DND-41 (cell line): ENCODE measurements at regions not wholly inside any gene's neighbourhood (a gene's known extent, or its start where the extent isn't known, plus 50 kb on each side); places are given as distances from the start of the nearest gene placed in this dataset.

Experiments used
- ATAC-seq: fragments of 200-7000 bp; cut with Tn5 transposase; 3 replicates; pipeline ENCODE4 v1.9.1; 2021; ENCODE audit warnings: low read depth; ENCODE audit not compliant: insufficient read depth
- DNase-seq: peaks from one replicate; pipeline ENCODE4 v3.0.0-alpha.2; 2020
- H2AFZ ChIP-seq: 2 replicates; pipeline ENCODE4 v1.6.0; 2012; ENCODE audit warnings: low read depth, low read length
- H3K27ac ChIP-seq: 2 replicates; pipeline ENCODE4 v1.5.1; 2012; ENCODE audit warnings: low read length, inconsistent platforms
- H3K27me3 ChIP-seq: fragments of 200-600 bp; sonication (generic); 2 replicates; pipeline ENCODE4 v1.6.0; 2012; ENCODE audit warnings: low read length, mild to moderate bottlenecking, inconsistent platforms; ENCODE audit not compliant: insufficient read depth, poor library complexity
- H3K36me3 ChIP-seq: 2 replicates; pipeline ENCODE4 v1.5.1; 2012; ENCODE audit warnings: low read length, inconsistent platforms; ENCODE audit not compliant: insufficient read depth
- H3K4me1 ChIP-seq: 2 replicates; pipeline ENCODE4 v1.5.1; 2012; ENCODE audit warnings: mild to moderate bottlenecking, low read length; ENCODE audit not compliant: insufficient read depth
- H3K4me2 ChIP-seq: 2 replicates; pipeline ENCODE4 v1.6.0; 2012; ENCODE audit warnings: mild to moderate bottlenecking, moderate library complexity, low read length, inconsistent platforms; ENCODE audit not compliant: insufficient read depth
- H3K4me3 ChIP-seq, 2 experiments: fragments of 200-600 bp in 1 of 2; shearing (Covaris generic) in 1 of 2; 2 replicates each; pipeline ENCODE4 v1.5.1; 2012 to 2016; ENCODE audit warnings: inconsistent platforms in 2 of 2, low read length in 2 of 2, mild to moderate bottlenecking in 2 of 2, low read depth in 1 of 2, moderate library complexity in 1 of 2
- H3K79me2 ChIP-seq: 2 replicates; pipeline ENCODE4 v1.6.0; 2012; ENCODE audit warnings: low read length, inconsistent platforms; ENCODE audit not compliant: insufficient read depth
- H3K9ac ChIP-seq: 2 replicates; pipeline ENCODE4 v1.6.0; 2012; ENCODE audit warnings: low read depth, mild to moderate bottlenecking, inconsistent platforms, low read length, moderate library complexity
- H3K9me3 ChIP-seq: 2 replicates; pipeline ENCODE4 v1.5.1; 2012; ENCODE audit warnings: low read length, moderate library complexity, mild to moderate bottlenecking, inconsistent platforms; ENCODE audit not compliant: insufficient read depth, severe bottlenecking
- H4K20me1 ChIP-seq: 2 replicates; pipeline ENCODE4 v1.6.0; 2012; ENCODE audit warnings: low read length; ENCODE audit not compliant: insufficient read depth
- EZH2 ChIP-seq: IDR thresholded peaks from 3 replicates; pipeline ENCODE4 v1.6.1; 2012; ENCODE audit warnings: borderline replicate concordance, low read depth, mild to moderate bottlenecking, moderate library complexity, low read length, inconsistent platforms; ENCODE audit not compliant: severe bottlenecking
- TF ChIP-seq, protein P1 (sequence below): IDR thresholded peaks from 2 replicates; pipeline ENCODE4 v1.5.1; 2012; ENCODE audit warnings: borderline replicate concordance, low read length, moderate library complexity, mild to moderate bottlenecking; ENCODE audit not compliant: poor library complexity, severe bottlenecking; ENCODE audit errors: extremely low read depth

DNA sequence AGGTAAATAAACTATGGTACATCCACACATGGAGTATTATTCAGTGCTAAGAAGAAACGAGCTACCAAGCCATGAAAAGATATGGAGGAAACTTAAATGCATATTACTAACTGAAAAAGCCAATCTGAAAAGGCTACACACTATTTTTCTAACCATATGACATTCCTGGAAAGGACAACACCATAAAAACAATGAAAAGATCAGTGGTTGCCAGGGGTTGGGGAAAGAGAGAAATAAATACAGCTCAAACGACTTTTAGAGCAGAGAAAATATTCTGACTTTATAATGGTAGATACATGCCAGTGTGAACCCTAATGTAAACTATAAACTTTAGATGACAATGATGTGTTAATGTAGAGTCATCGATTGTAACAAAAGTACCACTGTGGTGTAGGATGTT lies 225.9 kb upstream of the BTBD3 start:
- no peak for ATAC-seq
- no peak for TF ChIP-seq EZH2
- TF ChIP-seq, protein P1, sequence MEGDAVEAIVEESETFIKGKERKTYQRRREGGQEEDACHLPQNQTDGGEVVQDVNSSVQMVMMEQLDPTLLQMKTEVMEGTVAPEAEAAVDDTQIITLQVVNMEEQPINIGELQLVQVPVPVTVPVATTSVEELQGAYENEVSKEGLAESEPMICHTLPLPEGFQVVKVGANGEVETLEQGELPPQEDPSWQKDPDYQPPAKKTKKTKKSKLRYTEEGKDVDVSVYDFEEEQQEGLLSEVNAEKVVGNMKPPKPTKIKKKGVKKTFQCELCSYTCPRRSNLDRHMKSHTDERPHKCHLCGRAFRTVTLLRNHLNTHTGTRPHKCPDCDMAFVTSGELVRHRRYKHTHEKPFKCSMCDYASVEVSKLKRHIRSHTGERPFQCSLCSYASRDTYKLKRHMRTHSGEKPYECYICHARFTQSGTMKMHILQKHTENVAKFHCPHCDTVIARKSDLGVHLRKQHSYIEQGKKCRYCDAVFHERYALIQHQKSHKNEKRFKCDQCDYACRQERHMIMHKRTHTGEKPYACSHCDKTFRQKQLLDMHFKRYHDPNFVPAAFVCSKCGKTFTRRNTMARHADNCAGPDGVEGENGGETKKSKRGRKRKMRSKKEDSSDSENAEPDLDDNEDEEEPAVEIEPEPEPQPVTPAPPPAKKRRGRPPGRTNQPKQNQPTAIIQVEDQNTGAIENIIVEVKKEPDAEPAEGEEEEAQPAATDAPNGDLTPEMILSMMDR = no peak

DNA sequence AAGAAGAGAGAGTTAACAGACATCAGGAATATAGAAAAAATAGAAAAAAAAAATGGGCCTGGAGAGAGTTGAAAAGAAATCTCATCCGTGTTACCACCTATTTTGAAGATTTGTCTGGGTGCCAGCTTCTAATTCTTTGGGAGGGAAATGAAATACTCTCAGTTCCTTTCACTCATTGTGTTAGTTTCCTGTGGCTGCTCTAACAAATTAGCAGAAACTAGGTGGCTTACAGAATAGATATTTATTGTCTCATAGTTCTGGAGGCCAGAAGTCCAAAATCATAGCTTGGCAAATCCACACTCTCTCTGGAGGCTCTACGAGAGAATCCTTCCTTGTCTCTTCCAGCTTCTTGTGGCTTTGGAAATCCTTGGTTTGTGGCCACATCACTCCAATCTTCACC lies 225.1 kb upstream of the BTBD3 start:
- H3K27me3 ChIP-seq = no peaks in the 10 kb centered on the region
- H3K27ac ChIP-seq = no peak overlapping the region
- H3K9ac ChIP-seq = no peak overlapping the region
- no peak overlapping the region for H3K4me3 ChIP-seq
- H3K79me2 ChIP-seq = no peaks in the 10 kb centered on the region
- H3K9me3 ChIP-seq = no peaks in the 10 kb centered on the region
- TF ChIP-seq, protein P1 = no peak
- no peak for TF ChIP-seq EZH2
- no peak overlapping the region for H3K4me2 ChIP-seq
- H2AFZ ChIP-seq = no peak overlapping the region
- no peaks in the 10 kb centered on the region for H4K20me1 ChIP-seq
- DNase-seq = no peak
- no peaks in the 10 kb centered on the region for H3K36me3 ChIP-seq
- H3K4me1 ChIP-seq = no peaks in the 10 kb centered on the region
- no peak for ATAC-seq

More for the DNA sequence above, 225.9 kb upstream of the BTBD3 start:
- Histone ChIP-seq H3K79me2 (no peaks in the 10 kb centered on the region), H3K27ac (no peak overlapping the region), H3K9ac (no peak overlapping the region), H3K36me3 (no peaks in the 10 kb centered on the region), H3K4me3 (no peak overlapping the region), H3K9me3 (no peaks in the 10 kb centered on the region), H4K20me1 (no peaks in the 10 kb centered on the region), H2AFZ (no peak overlapping the region), H3K27me3 (no peaks in the 10 kb centered on the region), H3K4me2 (no peak overlapping the region), H3K4me1 (no peaks in the 10 kb centered on the region)
- no peak for DNase-seq

DNA sequence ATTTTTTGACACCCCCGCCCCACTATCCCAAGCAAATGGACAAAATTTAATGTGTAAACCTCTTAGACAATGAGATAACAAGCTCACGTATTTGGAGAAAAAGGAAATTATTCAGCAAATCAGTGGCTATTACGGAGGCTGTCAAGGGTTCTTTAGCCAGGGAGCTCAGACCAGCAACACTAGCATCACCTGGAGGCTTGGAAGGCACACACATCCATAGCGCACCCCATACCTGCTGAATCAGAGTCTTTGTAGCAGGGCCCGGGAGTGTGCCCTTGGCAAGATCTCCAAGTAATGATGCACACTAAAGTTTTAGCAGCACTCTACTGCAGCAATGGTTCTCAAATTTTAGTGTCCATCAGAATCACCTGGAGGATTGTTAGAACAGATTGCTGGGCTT lies 223.2 kb upstream of the BTBD3 start:
- TF ChIP-seq EZH2 = no peak
- TF ChIP-seq, protein P1 = no peak
- H4K20me1 ChIP-seq = no peaks in the 10 kb centered on the region
- no peaks in the 10 kb centered on the region for H3K79me2 ChIP-seq
- no peak overlapping the region for H3K4me3 ChIP-seq
- DNase-seq (no peak), ATAC-seq (no peak)
- no peaks in the 10 kb centered on the region for H3K4me1 ChIP-seq
- no peak overlapping the region for H2AFZ ChIP-seq
- H3K36me3 ChIP-seq = no peaks in the 10 kb centered on the region
- H3K9me3 ChIP-seq = no peaks in the 10 kb centered on the region
- no peak overlapping the region for H3K9ac ChIP-seq
- no peaks in the 10 kb centered on the region for H3K27me3 ChIP-seq
- H3K4me2 ChIP-seq = no peak overlapping the region
- H3K27ac ChIP-seq = no peak overlapping the region

GRCh38 chr20:11697055-11697454 lies 220.6 kb upstream of the BTBD3 start:
- H3K4me2 ChIP-seq = no peak overlapping the region
- no peak for ATAC-seq
- DNase-seq = no peak
- H4K20me1 ChIP-seq = no peaks in the 10 kb centered on the region
- TF ChIP-seq EZH2 = no peak
- TF ChIP-seq, protein P1 = no peak
- H3K36me3 ChIP-seq = no peaks in the 10 kb centered on the region
- no peak overlapping the region for H3K9ac ChIP-seq
- H3K4me1 ChIP-seq = no peaks in the 10 kb centered on the region
- no peak overlapping the region for H2AFZ ChIP-seq
- H3K79me2 ChIP-seq = no peaks in the 10 kb centered on the region
- no peaks in the 10 kb centered on the region for H3K9me3 ChIP-seq
- H3K4me3 ChIP-seq = no peak overlapping the region
- H3K27me3 ChIP-seq = peaks cover 14% of the 10 kb centered on the region
- no peak overlapping the region for H3K27ac ChIP-seq
